HepG2 (cell line): ENCODE measurements at regions not wholly inside any gene's neighbourhood (a gene's known extent, or its start where the extent isn't known, plus 50 kb on each side); places are given as distances from the start of the nearest gene placed in this dataset.

Source experiments
- FLYWCH1 ChIP-seq: sonication (generic); formaldehyde crosslinking; IDR thresholded peaks from 2 replicates; pipeline ENCODE4 v1.8.1; 2023; ENCODE audit warnings: mild to moderate bottlenecking, missing genetic modification reagents
- FOXP1 ChIP-seq, 2 experiments: fragments of 450-650 bp in 1 of 2; IDR thresholded peaks; 2 replicates each; pipeline ENCODE4 v1.6.1; 2017 to 2018; ENCODE audit warnings: antibody characterized with exemption in 1 of 2
- GABPA ChIP-seq, 2 experiments: IDR thresholded peaks; 2 replicates each; pipeline ENCODE4 v1.6.1; 2011 to 2016; ENCODE audit warnings: low read depth in 2 of 2, low read length in 1 of 2, missing biosample characterization in 1 of 2, missing genetic modification characterization in 1 of 2
- HCFC1 ChIP-seq: fragments of 150-350 bp; IDR thresholded peaks from 2 replicates; pipeline ENCODE4 v1.6.1; 2014; ENCODE audit warnings: low read depth, low read length
- KLF16 ChIP-seq, 2 experiments: sonication (generic) in 1 of 2; formaldehyde crosslinking in 1 of 2; IDR thresholded peaks; 2 replicates each; pipeline versions ENCODE4 v1.6.1 to v1.8.0; 2016 to 2023; ENCODE audit warnings: missing genetic modification reagents in 2 of 2, missing compliant biosample characterization in 1 of 2
- NCOA2 ChIP-seq: sonication (generic); formaldehyde crosslinking; IDR thresholded peaks from 2 replicates; pipeline ENCODE4 v1.8.0; 2022; ENCODE audit warnings: inconsistent platforms
- POLR2A ChIP-seq, 2 experiments: IDR thresholded peaks; 2 replicates each; pipeline ENCODE4 v1.6.1; 2011; ENCODE audit warnings: low read depth in 2 of 2, low read length in 2 of 2, mild to moderate bottlenecking in 1 of 2, moderate library complexity in 1 of 2; ENCODE audit not compliant: insufficient read depth in 1 of 2
- SCMH1 ChIP-seq: sonication (generic); formaldehyde crosslinking; IDR thresholded peaks from 2 replicates; pipeline ENCODE4 v1.9.0; 2021; ENCODE audit warnings: missing genetic modification reagents, mild to moderate bottlenecking, borderline replicate concordance
- SP4 ChIP-seq: sonication (generic); formaldehyde crosslinking; IDR thresholded peaks from 2 replicates; pipeline ENCODE4 v1.8.1; 2023; ENCODE audit warnings: mild to moderate bottlenecking, missing genetic modification reagents
- ZNF260 ChIP-seq: sonication (generic); formaldehyde crosslinking; IDR thresholded peaks from 2 replicates; pipeline ENCODE4 v1.4.0; 2020; ENCODE audit warnings: missing genetic modification reagents, low read depth, mild to moderate bottlenecking, borderline replicate concordance
- ZNF274 ChIP-seq: sonication (generic); formaldehyde crosslinking; IDR thresholded peaks from 2 replicates; pipeline ENCODE4 v1.5.1; 2020; ENCODE audit warnings: mild to moderate bottlenecking, missing genetic modification reagents
- ZNF790 ChIP-seq: sonication (generic); formaldehyde crosslinking; IDR thresholded peaks from 2 replicates; pipeline ENCODE4 v1.8.0; 2022; ENCODE audit warnings: missing genetic modification reagents, mild to moderate bottlenecking, borderline replicate concordance
- TF ChIP-seq, protein P1 (sequence below): sonication (generic); formaldehyde crosslinking; IDR thresholded peaks from 2 replicates; pipeline ENCODE4 v1.5.0; 2020; ENCODE audit warnings: mild to moderate bottlenecking, missing genetic modification reagents, borderline replicate concordance
- TF ChIP-seq, protein P2 (sequence below): sonication (generic); formaldehyde crosslinking; IDR thresholded peaks from 2 replicates; pipeline ENCODE4 v1.5.0; 2020; ENCODE audit warnings: mild to moderate bottlenecking, missing genetic modification reagents, moderate library complexity

DNA sequence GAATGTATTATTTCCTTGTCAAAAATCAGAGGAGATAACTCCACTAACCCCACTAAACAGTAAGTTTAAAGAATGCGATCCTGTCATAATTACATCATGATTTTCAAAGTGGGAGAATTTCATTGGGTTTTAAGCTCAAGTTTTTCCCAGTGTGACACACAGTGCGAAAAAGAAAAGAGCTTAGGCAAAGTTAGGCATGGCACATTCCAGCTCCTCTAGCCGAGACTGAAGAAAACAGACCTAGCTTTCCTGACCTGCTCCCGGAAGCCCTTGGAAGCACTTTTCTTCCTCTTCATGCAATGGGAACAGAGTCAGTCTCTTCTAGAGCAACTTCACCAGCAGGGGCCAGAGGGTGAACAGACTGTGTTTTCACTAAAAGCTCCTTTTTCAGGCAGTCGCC lies 76.6 kb upstream of the AKIP1 start:
- TF ChIP-seq, protein P1, sequence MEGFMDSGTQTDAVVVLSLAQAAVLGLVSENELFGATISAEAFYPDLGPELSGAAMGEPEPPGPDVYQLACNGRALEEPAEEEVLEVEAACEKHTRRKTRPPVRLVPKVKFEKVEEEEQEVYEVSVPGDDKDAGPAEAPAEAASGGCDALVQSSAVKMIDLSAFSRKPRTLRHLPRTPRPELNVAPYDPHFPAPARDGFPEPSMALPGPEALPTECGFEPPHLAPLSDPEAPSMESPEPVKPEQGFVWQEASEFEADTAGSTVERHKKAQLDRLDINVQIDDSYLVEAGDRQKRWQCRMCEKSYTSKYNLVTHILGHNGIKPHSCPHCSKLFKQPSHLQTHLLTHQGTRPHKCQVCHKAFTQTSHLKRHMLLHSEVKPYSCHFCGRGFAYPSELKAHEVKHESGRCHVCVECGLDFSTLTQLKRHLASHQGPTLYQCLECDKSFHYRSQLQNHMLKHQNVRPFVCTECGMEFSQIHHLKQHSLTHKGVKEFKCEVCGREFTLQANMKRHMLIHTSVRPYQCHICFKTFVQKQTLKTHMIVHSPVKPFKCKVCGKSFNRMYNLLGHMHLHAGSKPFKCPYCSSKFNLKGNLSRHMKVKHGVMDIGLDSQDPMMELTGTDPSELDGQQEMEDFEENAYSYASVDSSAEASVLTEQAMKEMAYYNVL (CRISPR knock-in tag): no peak
- no peak for TF ChIP-seq HCFC1
- TF ChIP-seq, protein P2, sequence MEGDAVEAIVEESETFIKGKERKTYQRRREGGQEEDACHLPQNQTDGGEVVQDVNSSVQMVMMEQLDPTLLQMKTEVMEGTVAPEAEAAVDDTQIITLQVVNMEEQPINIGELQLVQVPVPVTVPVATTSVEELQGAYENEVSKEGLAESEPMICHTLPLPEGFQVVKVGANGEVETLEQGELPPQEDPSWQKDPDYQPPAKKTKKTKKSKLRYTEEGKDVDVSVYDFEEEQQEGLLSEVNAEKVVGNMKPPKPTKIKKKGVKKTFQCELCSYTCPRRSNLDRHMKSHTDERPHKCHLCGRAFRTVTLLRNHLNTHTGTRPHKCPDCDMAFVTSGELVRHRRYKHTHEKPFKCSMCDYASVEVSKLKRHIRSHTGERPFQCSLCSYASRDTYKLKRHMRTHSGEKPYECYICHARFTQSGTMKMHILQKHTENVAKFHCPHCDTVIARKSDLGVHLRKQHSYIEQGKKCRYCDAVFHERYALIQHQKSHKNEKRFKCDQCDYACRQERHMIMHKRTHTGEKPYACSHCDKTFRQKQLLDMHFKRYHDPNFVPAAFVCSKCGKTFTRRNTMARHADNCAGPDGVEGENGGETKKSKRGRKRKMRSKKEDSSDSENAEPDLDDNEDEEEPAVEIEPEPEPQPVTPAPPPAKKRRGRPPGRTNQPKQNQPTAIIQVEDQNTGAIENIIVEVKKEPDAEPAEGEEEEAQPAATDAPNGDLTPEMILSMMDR (CRISPR knock-in tag): no peak
- TF ChIP-seq FLYWCH1 (CRISPR knock-in tag): no peak
- TF ChIP-seq SP4 (CRISPR knock-in tag): no peak
- TF ChIP-seq SCMH1: no peak
- TF ChIP-seq FOXP1 (IDR thresholded peaks at IDR 0.05): no peak
- TF ChIP-seq FOXP1 (CRISPR knock-in tag; IDR thresholded peaks at IDR 0.05): no peak
- no peak for TF ChIP-seq ZNF274 (CRISPR knock-in tag)
- TF ChIP-seq GABPA (IDR thresholded peaks at IDR 0.05; ENCODE audit: low read depth, low read length): no peak
- no peak for TF ChIP-seq GABPA (CRISPR knock-in tag; IDR thresholded peaks at IDR 0.05; ENCODE audit: low read depth)
- no peak for TF ChIP-seq NCOA2 (CRISPR knock-in tag)
- TF ChIP-seq POLR2A (IDR thresholded peaks at IDR 0.05; ENCODE audit: insufficient read depth in 1 of 2, low read depth in 2 of 2, low read length in 2 of 2): no peak
- no peak for TF ChIP-seq KLF16 (CRISPR knock-in tag; IDR thresholded peaks at IDR 0.05)
- no peak for TF ChIP-seq ZNF790 (CRISPR knock-in tag)
- TF ChIP-seq ZNF260 (CRISPR knock-in tag): no peak
